Adrenal gland (tissue), 9 donors: ENCODE measurements at regions not wholly inside any gene's neighbourhood (a gene's known extent, or its start where the extent isn't known, plus 50 kb on each side); places are given as distances from the start of the nearest gene placed in this dataset.
A peak's percentile ranks its signal among the peaks of the same experiment; 100 is the strongest.

ENCODE experiments used
- DNase-seq, 7 donors: peaks; one replicate each; pipeline ENCODE4 v3.0.0-alpha.2; 2019 to 2020
- H3K27ac ChIP-seq, 5 donors: fragments of 200-600 bp; sonication (generic) in 4 of 5; 1 replicate in 3 of 5; 2 replicates in 2 of 5; pipeline versions ENCODE4 v1.5.1 to v1.8.0; 2016 to 2020; ENCODE audit warnings: mild to moderate bottlenecking in 1 of 5
- H3K27me3 ChIP-seq: fragments of 200-600 bp; 2 replicates; pipeline ENCODE4 v1.8.0; 2021
- H3K36me3 ChIP-seq, 2 donors: fragments of 200-600 bp; replicated peaks in 1 of 2; 1 replicate in 1 of 2; 2 replicates in 1 of 2; pipeline versions ENCODE4 v1.5.1 to v1.8.0; 2018 to 2022
- H3K4me1 ChIP-seq, 2 donors: fragments of 200-600 bp; replicated peaks in 1 of 2; 1 replicate in 1 of 2; 2 replicates in 1 of 2; pipeline versions ENCODE4 v1.5.1 to v1.8.0; 2018 to 2021
- H3K4me3 ChIP-seq, 4 donors: fragments of 200-600 bp; sonication (generic) in 3 of 4; one replicate each; pipeline ENCODE4 v1.5.1; 2016 to 2018
- H3K9me3 ChIP-seq, 3 donors: fragments of 200-600 bp; sonication (generic) in 1 of 3; replicated peaks in 1 of 3; 1 replicate in 2 of 3; 2 replicates in 1 of 3; pipeline versions ENCODE4 v1.5.1 to v1.8.0; 2016 to 2021
- CTCF ChIP-seq, 6 experiments: fragments of 450-650 bp in 4 of 6; fragments of 200-600 bp in 2 of 6; sonication (generic) in 1 of 6; IDR thresholded peaks; 1 replicate in 5 of 6; 2 replicates in 1 of 6; pipeline versions ENCODE4 v1.5.1 to v1.8.0; 2016 to 2021; ENCODE audit warnings: antibody characterized with exemption in 6 of 6, mild to moderate bottlenecking in 2 of 6, moderate library complexity in 1 of 6
- POLR2A ChIP-seq, 2 donors: fragments of 450-650 bp; IDR thresholded peaks; one replicate each; pipeline ENCODE4 v1.6.1; 2017; ENCODE audit warnings: antibody characterized with exemption in 2 of 2, mild to moderate bottlenecking in 2 of 2, moderate library complexity in 1 of 2
- WGBS, 4 donors: extraction: QIAGEN DNeasy Blood & Tissue Kit in 2 of 4; methylation state at CpG; one replicate each; pipeline versions ENCODE4 v1.1.5 to v1.1.7; 2013 to 2017; 5-methylcytosine and 5-hydroxymethylcytosine counted together
- intact Hi-C, 2 donors: fragments of 100-400 bp; cut with DNase I; formaldehyde crosslinking; loops; one replicate each; pipeline versions ENCODE4 v1.14.1 to v1.15.0; 2022 to 2023
- donor health status: healthy with polysubstance abuse.
- donor health status: Bipolar disorder and iron deficiency.
- donor health status: DM: yes; HTN: yes; CAD: no.
- donor health status: DM: no; HTN: no; CAD: no.
- donor health status: DM: no; HTN: no; CAD: no.

GRCh38 chr5:67290655-67291054 is 94.1 kb upstream of the CD180 start:
- Histone ChIP-seq H3K9me3 (no peaks in the 10 kb centered on the region), H3K36me3 (no peaks in the 10 kb centered on the region), H3K27me3 (no peaks in the 10 kb centered on the region), H3K27ac (no peak overlapping the region), H3K4me1 (peaks cover 0 to 15% of the 10 kb centered on the region in 2 donors), H3K4me3 (no peak overlapping the region)
- intact Hi-C loops, result no loop called here
- 83 to 86% (median 84%) methylated on average over 3 of the region's 3 CpGs for WGBS, 4 donors
- no peak for TF ChIP-seq CTCF (IDR thresholded peaks at IDR 0.05)
- TF ChIP-seq POLR2A (IDR thresholded peaks at IDR 0.05), result no peak
- DNase-seq, result no peak

- Histone ChIP-seq H3K36me3 (no peaks in the 10 kb centered on the region), H3K4me1 (peaks cover 0 to 15% of the 10 kb centered on the region in 2 donors), H3K27ac (peak overlapping the region in 2 of 5 donors; percentile 19 to 48), H3K27me3 (no peaks in the 10 kb centered on the region), H3K4me3 (no peak overlapping the region), H3K9me3 (no peaks in the 10 kb centered on the region)
- no peak for DNase-seq
- 77 to 85% (median 83%) methylated on average over 4 of the region's 4 CpGs for WGBS, 4 donors
- TF ChIP-seq POLR2A (IDR thresholded peaks at IDR 0.05) (no peak), CTCF (IDR thresholded peaks at IDR 0.05) (no peak)
- intact Hi-C loops, result no loop called here
Measured at GRCh38 chr5:67289763-67290521, 93.3 kb upstream of the CD180 start.

- Histone ChIP-seq H3K4me3 (no peak overlapping the region), H3K9me3 (no peaks in the 10 kb centered on the region), H3K27ac (peak overlapping the region in 1 of 5 donors; percentile 30), H3K36me3 (no peaks in the 10 kb centered on the region), H3K27me3 (no peaks in the 10 kb centered on the region), H3K4me1 (peaks cover 0 to 15% of the 10 kb centered on the region in 2 donors)
- DNase-seq, result no peak
- no peak for TF ChIP-seq CTCF (IDR thresholded peaks at IDR 0.05)
- TF ChIP-seq POLR2A (IDR thresholded peaks at IDR 0.05), result no peak
- WGBS, 4 donors, result 49 to 58% (median 56%) methylated on average over 3 of the region's 3 CpGs
- intact Hi-C loops, result no loop called here
Measured at GRCh38 chr5:67287510-67288268, 91.1 kb upstream of the CD180 start.

GRCh38 chr5:67286006-67286405 is 89.4 kb upstream of the CD180 start:
- Histone ChIP-seq H3K27ac (no peak overlapping the region), H3K27me3 (no peaks in the 10 kb centered on the region), H3K36me3 (no peaks in the 10 kb centered on the region), H3K4me1 (peaks cover 0 to 15% of the 10 kb centered on the region in 2 donors), H3K4me3 (no peak overlapping the region), H3K9me3 (no peaks in the 10 kb centered on the region)
- intact Hi-C loops, result no loop called here
- 65 to 80% (median 77%) methylated on average over 4 of the region's 4 CpGs for WGBS, 4 donors
- DNase-seq, result no peak
- TF ChIP-seq POLR2A (IDR thresholded peaks at IDR 0.05) (no peak), CTCF (IDR thresholded peaks at IDR 0.05) (no peak)
